Transverse colon (tissue), 4 donors: ENCODE measurements at regions not wholly inside any gene's neighbourhood (a gene's known extent, or its start where the extent isn't known, plus 50 kb on each side); places are given as distances from the start of the nearest gene placed in this dataset.

Experiments
- POLR2A ChIP-seq: fragments of 450-650 bp; IDR thresholded peaks from one replicate; pipeline ENCODE4 v1.6.1; 2016; ENCODE audit warnings: antibody characterized with exemption, mild to moderate bottlenecking, moderate library complexity
- POLR2AphosphoS5 ChIP-seq, 3 donors: sonication (generic); formaldehyde crosslinking; IDR thresholded peaks; one replicate each; pipeline ENCODE4 v1.6.1; 2016; ENCODE audit warnings: antibody characterized with exemption in 3 of 3
- TF ChIP-seq, protein P1 (sequence below), 5 experiments: fragments of 200-600 bp in 3 of 5; fragments of 450-650 bp in 2 of 5; sonication (generic) in 3 of 5; IDR thresholded peaks; 1 replicate in 2 of 5; 2 replicates in 3 of 5; pipeline ENCODE4 v1.5.1; 2016 to 2017; ENCODE audit warnings: antibody characterized with exemption in 5 of 5, inconsistent platforms in 3 of 5, mild to moderate bottlenecking in 2 of 5, moderate library complexity in 1 of 5

DNA sequence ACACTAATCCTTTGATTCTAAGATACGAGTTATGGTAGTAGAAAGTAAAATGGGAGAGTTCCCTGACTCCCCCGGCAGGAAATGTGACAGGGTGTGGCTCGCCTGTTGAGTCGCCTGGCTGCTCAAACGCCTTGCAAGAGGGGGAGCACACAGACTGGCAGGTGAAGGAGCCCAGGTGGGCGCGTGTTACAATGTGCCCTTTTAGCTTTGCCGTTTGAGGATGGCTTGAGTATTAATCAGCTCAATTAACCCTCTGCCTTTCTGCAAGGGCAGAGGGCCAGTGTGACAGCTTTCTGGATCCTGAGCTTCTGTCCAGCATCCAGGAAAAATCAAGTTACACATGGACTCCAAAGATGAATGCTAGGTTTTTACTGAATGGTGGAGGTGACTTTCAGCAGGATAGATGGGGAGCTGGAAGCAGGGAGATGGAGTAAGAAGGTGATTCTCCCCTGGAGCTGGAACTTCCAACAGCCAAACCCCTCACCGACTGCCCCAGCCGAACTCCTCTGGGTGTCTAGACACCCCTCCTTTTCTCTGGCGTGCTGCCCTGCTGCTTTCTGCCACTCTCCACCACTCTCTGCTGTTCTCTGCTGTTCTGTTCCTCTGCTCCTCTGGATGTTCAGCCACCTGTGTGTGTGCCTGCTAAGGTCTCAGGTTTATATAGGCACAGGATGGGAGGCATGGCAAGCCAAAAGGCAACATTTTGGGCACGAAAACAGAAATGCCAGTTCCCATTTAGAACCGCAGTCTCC lies 548.8 kb upstream of the KCND2 start:
- TF ChIP-seq POLR2A: no peak
- TF ChIP-seq, protein P1, sequence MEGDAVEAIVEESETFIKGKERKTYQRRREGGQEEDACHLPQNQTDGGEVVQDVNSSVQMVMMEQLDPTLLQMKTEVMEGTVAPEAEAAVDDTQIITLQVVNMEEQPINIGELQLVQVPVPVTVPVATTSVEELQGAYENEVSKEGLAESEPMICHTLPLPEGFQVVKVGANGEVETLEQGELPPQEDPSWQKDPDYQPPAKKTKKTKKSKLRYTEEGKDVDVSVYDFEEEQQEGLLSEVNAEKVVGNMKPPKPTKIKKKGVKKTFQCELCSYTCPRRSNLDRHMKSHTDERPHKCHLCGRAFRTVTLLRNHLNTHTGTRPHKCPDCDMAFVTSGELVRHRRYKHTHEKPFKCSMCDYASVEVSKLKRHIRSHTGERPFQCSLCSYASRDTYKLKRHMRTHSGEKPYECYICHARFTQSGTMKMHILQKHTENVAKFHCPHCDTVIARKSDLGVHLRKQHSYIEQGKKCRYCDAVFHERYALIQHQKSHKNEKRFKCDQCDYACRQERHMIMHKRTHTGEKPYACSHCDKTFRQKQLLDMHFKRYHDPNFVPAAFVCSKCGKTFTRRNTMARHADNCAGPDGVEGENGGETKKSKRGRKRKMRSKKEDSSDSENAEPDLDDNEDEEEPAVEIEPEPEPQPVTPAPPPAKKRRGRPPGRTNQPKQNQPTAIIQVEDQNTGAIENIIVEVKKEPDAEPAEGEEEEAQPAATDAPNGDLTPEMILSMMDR (IDR thresholded peaks at IDR 0.05): no peak
- no peak for TF ChIP-seq POLR2AphosphoS5 (IDR thresholded peaks at IDR 0.05)
